ENCODE measurements at regions not wholly inside any gene's neighbourhood (a gene's known extent, or its start where the extent isn't known, plus 50 kb on each side); places are given as distances from the start of the nearest gene placed in this dataset.

DNA sequence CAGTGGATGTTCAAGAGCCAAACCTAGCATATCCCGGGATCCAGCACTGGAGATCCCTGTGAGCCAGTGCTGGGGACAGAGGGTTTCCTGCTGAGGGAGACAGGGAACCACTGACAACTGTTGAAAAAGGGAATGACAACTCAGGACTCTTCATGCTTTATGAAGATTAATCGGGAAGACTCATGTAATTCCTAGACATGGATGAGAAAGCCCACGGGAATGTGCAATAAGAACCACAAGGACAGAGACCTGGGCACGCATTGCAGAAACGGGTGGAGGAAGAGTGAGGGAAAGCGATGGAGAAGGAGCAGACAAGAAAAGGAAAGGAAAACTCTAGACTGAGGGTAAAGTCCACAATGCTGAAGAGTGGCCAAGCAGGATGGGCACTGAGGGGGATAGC, 296.0 kb downstream of the PCNX1 start:
- DNase-seq, result no peak

DNA sequence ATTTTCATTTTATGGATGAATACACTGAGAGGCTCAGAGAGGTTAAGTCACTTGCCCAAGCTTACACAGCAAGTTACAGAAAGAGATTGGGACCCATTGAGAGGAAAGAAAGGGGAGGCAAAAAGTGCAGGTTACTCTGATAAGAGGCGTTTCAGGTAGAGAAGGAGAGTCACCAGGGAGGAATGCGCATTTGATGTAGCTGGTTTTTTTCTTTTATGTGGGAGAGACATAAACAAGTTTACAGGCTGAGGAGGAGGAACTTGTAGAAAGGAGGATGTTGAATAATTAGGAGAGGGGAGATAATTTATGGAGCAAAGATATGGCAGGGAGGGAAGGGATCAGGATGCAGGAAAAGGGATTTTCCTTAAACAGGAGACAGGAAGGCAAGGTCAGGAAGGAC, 297.0 kb downstream of the PCNX1 start:
- DNase-seq, result no peak

GRCh38 chr14:71204768-71205167, 297.5 kb downstream of the PCNX1 start:
- DNase-seq, result no peak

GRCh38 chr14:71206123-71206522, 298.9 kb downstream of the PCNX1 start:
- no peak for DNase-seq

DNA sequence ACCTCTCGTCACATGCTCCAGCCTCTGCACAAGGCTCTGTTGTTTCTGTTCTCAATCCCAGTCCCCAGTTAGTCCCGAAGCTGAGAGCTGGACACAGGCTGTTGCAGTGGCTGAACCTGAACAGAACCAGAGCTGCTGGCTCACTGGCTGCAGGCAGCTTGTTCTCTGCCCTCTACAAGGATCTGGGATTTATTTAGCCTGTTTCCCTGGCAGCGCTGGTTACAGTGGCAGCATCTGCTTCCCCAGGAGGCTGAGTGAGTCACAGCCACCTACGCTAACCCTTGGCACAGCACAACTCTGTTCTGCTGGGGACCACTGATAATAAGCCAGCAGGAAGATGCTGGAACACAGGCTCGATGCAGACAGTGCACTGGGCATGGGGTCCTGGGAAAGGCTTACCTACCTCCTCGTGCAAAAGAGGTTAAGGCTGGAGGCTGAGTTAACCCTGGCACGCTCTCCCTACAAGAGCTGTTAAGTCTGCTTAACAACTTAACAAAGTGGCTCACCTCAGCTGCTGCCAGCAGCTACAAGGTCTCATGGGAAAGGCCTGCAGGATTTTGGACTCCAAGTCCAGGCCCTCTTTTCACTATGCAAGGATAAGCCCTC, 299.6 kb downstream of the PCNX1 start:
- DNase-seq, result no peak

GRCh38 chr14:71208702-71209357, 301.6 kb downstream of the PCNX1 start:
- DNase-seq, result no peak

- DNase-seq, result no peak
These were observed 302.6 kb downstream of the PCNX1 start for GRCh38 chr14:71209888-71210287.

- no peak for DNase-seq
These were observed 304.8 kb downstream of the PCNX1 start for GRCh38 chr14:71212093-71212492.

DNA sequence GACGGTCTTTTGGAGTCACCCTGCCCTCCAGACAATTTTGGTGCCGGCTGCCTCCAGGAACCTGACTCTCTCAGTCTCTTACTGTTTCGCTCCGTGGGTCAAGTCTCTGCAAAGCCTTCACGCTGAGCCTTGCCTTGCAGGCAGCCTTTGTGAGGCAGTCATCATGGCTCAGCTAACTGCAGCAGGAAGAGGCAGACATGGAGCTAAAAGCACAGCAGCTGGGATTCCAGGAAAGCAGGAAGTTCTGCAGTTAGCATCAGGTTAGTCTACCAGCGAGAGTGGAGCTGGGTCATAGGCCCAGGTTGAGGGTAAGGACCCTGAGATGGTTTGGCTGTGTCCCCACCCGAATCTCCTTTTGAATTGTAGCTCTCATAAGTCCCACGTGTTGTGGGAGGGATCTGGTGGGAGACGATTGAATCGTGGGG, 305.4 kb downstream of the PCNX1 start:
- DNase-seq, result no peak

GRCh38 chr14:71214241-71214640, 307.0 kb downstream of the PCNX1 start:
- no peak for DNase-seq

- DNase-seq, result no peak
These were observed 313.2 kb downstream of the PCNX1 start for GRCh38 chr14:71220462-71220861.

DNA sequence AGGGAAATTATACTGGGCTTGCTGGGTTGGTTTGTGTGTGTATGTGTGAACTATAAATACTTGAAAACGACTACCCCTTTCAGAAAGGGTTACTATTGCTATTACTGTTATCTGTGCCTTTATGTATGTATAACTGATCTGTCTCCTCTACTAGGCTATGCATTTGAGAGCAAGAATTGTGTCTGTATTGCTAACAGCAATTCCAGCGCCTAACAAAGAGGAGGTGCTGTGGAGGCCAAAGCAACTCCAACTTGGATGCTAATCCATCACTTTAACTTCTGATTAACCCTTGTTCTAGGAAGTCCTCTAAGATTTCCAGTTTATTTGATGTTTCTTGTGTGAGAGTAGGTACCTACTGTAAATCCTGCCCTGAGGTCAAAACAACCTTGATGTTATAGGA, 313.9 kb downstream of the PCNX1 start:
- DNase-seq, result no peak

GRCh38 chr14:71225113-71225512, 317.9 kb downstream of the PCNX1 start:
- no peak for DNase-seq

DNA sequence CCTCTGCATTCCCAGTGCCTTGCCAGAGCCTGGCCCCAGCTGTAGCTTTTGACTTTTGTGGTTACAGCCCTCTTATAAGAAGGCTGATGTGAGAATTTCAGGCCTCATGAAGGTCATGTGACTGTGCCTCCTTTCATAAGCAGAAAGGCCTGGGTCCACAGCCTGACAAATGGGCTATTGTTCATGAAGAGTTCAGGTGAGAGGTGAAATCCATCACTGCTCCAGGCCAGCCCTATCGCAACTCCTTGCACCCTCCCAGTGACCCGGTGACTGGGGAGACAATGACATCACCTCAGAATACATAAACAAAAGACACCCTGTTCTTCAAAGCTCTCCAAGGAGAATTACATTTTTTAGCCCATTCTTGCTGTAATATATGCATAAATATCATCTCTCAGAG, 321.5 kb downstream of the PCNX1 start:
- no peak for DNase-seq

- DNase-seq, result no peak
These were observed 322.6 kb downstream of the PCNX1 start for GRCh38 chr14:71229875-71230274.

DNA sequence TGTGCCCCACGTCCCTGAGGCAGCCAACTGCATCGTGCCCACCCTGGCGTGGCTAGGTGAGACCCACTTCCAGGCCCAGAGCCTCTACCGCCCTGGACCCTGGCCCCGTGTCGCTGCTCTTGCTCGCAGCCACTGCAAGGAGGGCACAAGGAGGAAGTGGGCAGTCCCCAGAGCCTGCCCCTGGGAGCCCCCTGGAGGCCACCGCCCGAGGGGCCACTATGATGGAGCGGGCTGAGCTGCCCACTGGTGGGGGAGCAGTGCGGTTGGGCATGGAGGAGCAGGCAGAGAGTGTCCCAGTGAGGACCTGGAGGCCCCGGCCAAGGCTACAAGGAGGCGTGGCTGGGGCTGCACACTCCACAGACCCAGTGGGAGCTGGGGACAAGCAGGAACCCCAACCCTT, 323.6 kb downstream of the PCNX1 start:
- DNase-seq, result no peak

GRCh38 chr14:71231521-71232393, 324.5 kb downstream of the PCNX1 start:
- peak; percentile 25 for DNase-seq

DNA sequence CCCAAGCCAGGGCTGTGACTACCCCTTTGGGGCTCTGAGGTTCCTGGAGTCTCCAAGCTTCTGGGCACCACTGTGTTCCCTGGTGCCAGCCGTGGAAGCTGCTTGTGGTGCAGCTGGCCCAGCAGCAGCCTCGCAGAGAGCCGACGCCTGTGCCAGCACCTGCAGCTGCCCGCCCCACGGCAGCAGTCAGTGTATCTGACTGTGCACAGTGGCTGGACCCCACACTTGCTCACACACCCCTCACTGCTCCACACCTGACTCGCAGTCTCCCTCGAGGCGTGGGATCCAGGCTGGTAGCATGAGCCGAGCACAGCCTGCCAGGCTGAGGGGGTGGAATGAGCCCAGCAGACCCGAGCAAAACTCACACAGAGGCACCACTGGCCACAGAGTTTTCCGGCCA, 325.2 kb downstream of the PCNX1 start:
- no peak for DNase-seq

GRCh38 chr14:71235875-71236274, 328.6 kb downstream of the PCNX1 start:
- DNase-seq, result no peak

DNA sequence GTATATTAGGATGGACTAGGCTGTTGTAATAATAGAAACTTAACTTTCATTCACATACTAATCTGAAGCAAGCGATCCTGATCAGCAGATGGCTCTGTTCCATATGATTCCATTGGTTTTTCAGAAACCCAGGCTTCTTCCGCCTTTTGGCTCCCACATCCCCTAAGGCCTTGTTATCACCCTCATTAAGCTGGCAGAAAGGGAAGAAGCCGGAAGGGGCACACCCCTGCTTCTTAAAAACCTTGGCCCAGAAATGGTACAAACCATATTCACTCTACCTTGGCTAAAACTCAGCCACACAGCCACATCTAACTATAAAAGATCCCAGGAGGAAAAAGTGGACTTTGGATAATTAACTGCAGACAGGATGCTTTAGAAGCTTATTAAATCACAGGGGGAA, 329.2 kb downstream of the PCNX1 start:
- DNase-seq, result no peak

GRCh38 chr14:71237556-71237955, 330.3 kb downstream of the PCNX1 start:
- no peak for DNase-seq

GRCh38 chr14:71238835-71239234, 331.6 kb downstream of the PCNX1 start:
- no peak for DNase-seq

DNA sequence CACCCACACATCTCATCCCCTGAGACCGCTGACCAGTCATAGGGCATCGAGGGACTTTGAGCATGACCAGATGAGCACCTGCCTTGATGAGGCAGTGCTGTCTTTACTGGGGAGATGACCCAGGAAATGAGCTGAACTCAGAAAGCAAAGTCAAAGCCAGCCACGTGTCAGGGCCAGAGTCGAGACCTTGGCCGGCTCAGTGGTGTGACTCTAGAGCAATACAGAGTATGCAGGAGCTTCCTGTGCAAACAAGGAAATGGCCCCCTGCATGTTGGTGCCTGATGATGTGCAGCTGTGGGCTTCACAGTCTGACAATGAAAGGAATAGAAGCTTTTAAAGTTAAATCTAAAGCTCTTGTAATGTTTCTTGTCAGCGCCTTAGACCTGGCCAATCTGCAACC, 332.9 kb downstream of the PCNX1 start:
- DNase-seq, result no peak

- DNase-seq, result no peak
These were observed 333.7 kb downstream of the PCNX1 start for GRCh38 chr14:71240866-71241520.

All from hematopoietic multipotent progenitor cell treated with erythropoietin and hydrocortisone succinate and interleukin-3 and kit ligand, for 6 days (in vitro differentiated cells).